ENCODE measurements at regions not wholly inside any gene's neighbourhood (a gene's known extent, or its start where the extent isn't known, plus 50 kb on each side); places are given as distances from the start of the nearest gene placed in this dataset.

DNA sequence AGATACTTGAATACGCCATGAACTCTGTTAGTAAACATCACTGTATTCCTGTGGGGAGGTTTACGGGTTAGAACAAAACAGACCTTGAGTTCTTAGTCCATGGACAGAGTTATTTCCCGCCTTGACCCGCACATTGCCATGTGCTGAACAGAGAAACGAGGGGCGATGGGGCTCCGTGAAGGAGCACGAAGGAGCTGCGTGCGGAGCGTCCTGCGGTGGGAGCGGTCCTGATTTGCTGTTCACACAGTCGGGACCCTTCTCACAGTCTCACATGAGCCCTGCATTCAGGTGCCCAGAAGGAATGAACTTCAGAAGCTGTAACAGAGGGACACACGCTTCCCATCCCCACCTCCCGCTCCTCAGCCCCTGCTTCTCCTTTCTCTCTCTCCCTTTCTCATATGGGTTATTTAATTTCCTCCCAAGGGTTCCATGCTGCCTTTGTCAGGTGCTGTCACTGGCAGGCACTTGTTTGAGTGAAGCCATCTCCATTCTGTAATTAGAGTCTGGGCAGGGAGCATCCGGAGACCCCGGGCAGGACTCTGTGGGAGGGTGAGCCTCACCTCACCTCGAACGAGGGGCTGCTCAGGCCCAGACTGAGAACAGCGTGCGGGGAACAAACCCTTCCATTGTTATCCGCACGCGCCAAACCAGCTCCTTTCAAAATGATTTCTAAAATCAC is 76.9 kb downstream of the TEX29 start:
- Histone ChIP-seq H3K9me3 (ENCODE audit: control insufficient read depth, low read depth, low read length) (no peaks in the 10 kb centered on the region), H3K56ac (ENCODE audit: insufficient read length, low read depth, low read length) (no peak overlapping the region), H3K79me1 (ENCODE audit: insufficient read depth, low read depth, low read length, poor library complexity, severe bottlenecking) (no peaks in the 10 kb centered on the region), H2BK120ac (ENCODE audit: low read depth, low read length, poor library complexity, severe bottlenecking) (no peak overlapping the region), H3K27ac (ENCODE audit: insufficient read length, low read depth, low read length) (no peak overlapping the region), H3K18ac (ENCODE audit: insufficient read length, low read depth, low read length) (no peak overlapping the region), H2AFZ (ENCODE audit: low read length) (no peak overlapping the region), H3K4me2 (ENCODE audit: insufficient read depth, insufficient read length, low read length) (no peak overlapping the region), H4K5ac (ENCODE audit: insufficient read length, low read depth, low read length) (no peak overlapping the region), H4K8ac (replicated peaks; ENCODE audit: insufficient read length, low read depth, low read length) (no peak overlapping the region), H2BK12ac (ENCODE audit: insufficient read length, low read depth, low read length) (no peak overlapping the region), H3K27me3 (ENCODE audit: insufficient read depth, low read length) (no peaks in the 10 kb centered on the region), H3K79me2 (ENCODE audit: insufficient read depth, low read length) (no peaks in the 10 kb centered on the region), H3K14ac (ENCODE audit: insufficient read depth, low read length) (no peak overlapping the region), H2BK5ac (ENCODE audit: insufficient read length, low read length) (no peak overlapping the region), H4K91ac (ENCODE audit: insufficient read length, low read depth, low read length) (no peak overlapping the region), H2BK20ac (ENCODE audit: low read depth, low read length, poor library complexity, severe bottlenecking) (no peak overlapping the region), H2AK5ac (ENCODE audit: insufficient read length, low read length) (no peak overlapping the region), H3K23me2 (ENCODE audit: insufficient read length, low read depth, low read length, poor library complexity, severe bottlenecking) (no peaks in the 10 kb centered on the region), H3K4me1 (ENCODE audit: insufficient read depth, low read length) (no peaks in the 10 kb centered on the region), H3K9ac (ENCODE audit: extremely low read depth, insufficient read length, low read length) (no peak overlapping the region), H3T11ph (ENCODE audit: low read length) (no peak overlapping the region), H3K4ac (ENCODE audit: low read depth, low read length) (no peak overlapping the region), H4K20me1 (ENCODE audit: control insufficient read depth, insufficient read depth, insufficient read length) (no peaks in the 10 kb centered on the region), H3K23ac (ENCODE audit: insufficient read length, low read depth, low read length) (no peak overlapping the region), H2BK15ac (ENCODE audit: low read depth, low read length) (no peak overlapping the region)
- H3K9me3 Mint-ChIP-seq = peaks cover 2 to 6% of the 10 kb centered on the region in 2 experiments; a peak in 3 of 5 replicates
- TF ChIP-seq, protein P1, sequence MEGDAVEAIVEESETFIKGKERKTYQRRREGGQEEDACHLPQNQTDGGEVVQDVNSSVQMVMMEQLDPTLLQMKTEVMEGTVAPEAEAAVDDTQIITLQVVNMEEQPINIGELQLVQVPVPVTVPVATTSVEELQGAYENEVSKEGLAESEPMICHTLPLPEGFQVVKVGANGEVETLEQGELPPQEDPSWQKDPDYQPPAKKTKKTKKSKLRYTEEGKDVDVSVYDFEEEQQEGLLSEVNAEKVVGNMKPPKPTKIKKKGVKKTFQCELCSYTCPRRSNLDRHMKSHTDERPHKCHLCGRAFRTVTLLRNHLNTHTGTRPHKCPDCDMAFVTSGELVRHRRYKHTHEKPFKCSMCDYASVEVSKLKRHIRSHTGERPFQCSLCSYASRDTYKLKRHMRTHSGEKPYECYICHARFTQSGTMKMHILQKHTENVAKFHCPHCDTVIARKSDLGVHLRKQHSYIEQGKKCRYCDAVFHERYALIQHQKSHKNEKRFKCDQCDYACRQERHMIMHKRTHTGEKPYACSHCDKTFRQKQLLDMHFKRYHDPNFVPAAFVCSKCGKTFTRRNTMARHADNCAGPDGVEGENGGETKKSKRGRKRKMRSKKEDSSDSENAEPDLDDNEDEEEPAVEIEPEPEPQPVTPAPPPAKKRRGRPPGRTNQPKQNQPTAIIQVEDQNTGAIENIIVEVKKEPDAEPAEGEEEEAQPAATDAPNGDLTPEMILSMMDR (conservative IDR thresholded peaks at IDR 0.05) = no peak
- peaks cover 19% of the 10 kb centered on the region for H3K27me3 Mint-ChIP-seq (ENCODE audit: low read depth)
- H3K27ac Mint-ChIP-seq = no peak overlapping the region
- H3K36me3 Mint-ChIP-seq (ENCODE audit: insufficient read depth in 1 of 3, low read depth in 3 of 3) = peaks cover 0 to 2% (median 0%) of the 10 kb centered on the region in 3 experiments; a peak in 4 of 7 replicates
- WGBS (ENCODE audit: extremely low coverage, insufficient read length, low lambda C conversion rate) = no CpG with 5 or more reads among the region's 25 CpGs
- DNase-seq = no peak
- H3K4me3 Mint-ChIP-seq = no peak overlapping the region
- H3K4me1 Mint-ChIP-seq = no peaks in the 10 kb centered on the region
